ENCODE measurements at regions not wholly inside any gene's neighbourhood (a gene's known extent, or its start where the extent isn't known, plus 50 kb on each side); places are given as distances from the start of the nearest gene placed in this dataset.
"Not testable (repeated sequence)": the region's sequence is repeated elsewhere in the genome, so short reads cannot be mapped to it uniquely, and the experiment has no call there.

- no peak overlapping the region for H3K27ac ChIP-seq
- H3K4me3 ChIP-seq: no peak overlapping the region
These were observed 173.6 kb downstream of the ISL1 start for GRCh38 chr5:51556833-51557232.

GRCh38 chr5:51558682-51559081 lies 175.4 kb downstream of the ISL1 start:
- Histone ChIP-seq H3K4me3 (no peak overlapping the region), H3K27ac (no peak overlapping the region)

GRCh38 chr5:51559339-51559738 lies 176.1 kb downstream of the ISL1 start:
- Histone ChIP-seq H3K4me3 (no peak overlapping the region), H3K27ac (no peak overlapping the region)

GRCh38 chr5:51559921-51560658 lies 176.8 kb downstream of the ISL1 start:
- Histone ChIP-seq H3K27ac (no peak overlapping the region), H3K4me3 (no peak overlapping the region)

GRCh38 chr5:51566953-51567352 lies 183.7 kb downstream of the ISL1 start:
- Histone ChIP-seq H3K27ac (no peak overlapping the region), H3K4me3 (no peak overlapping the region)

- no peak overlapping the region for H3K4me3 ChIP-seq
- H3K27ac ChIP-seq: no peak overlapping the region
These were observed 184.4 kb downstream of the ISL1 start for GRCh38 chr5:51567636-51568035.

GRCh38 chr5:51573835-51574234 lies 190.6 kb downstream of the ISL1 start:
- H3K27ac ChIP-seq: no peak overlapping the region
- H3K4me3 ChIP-seq: no peak overlapping the region

GRCh38 chr5:51582871-51583394 lies 199.7 kb downstream of the ISL1 start:
- no peak overlapping the region for H3K27ac ChIP-seq

GRCh38 chr5:51598026-51598425 lies 214.8 kb downstream of the ISL1 start:
- Histone ChIP-seq H3K4me3 (no peak overlapping the region), H3K27ac (no peak overlapping the region)

More at GRCh38 chr5:51582871-51583394, 199.7 kb downstream of the ISL1 start:
- H3K4me3 ChIP-seq: no peak overlapping the region

- H3K27ac ChIP-seq: no peak overlapping the region
- no peak overlapping the region for H3K4me3 ChIP-seq
These were observed 216.3 kb downstream of the ISL1 start for GRCh38 chr5:51599587-51599986.

- H3K27ac ChIP-seq: no peak overlapping the region
- H3K4me3 ChIP-seq: no peak overlapping the region
These were observed 221.1 kb downstream of the ISL1 start for GRCh38 chr5:51604324-51604723.

GRCh38 chr5:51606921-51607320 lies 223.7 kb downstream of the ISL1 start:
- H3K27ac ChIP-seq: no peak overlapping the region
- no peak overlapping the region for H3K4me3 ChIP-seq

GRCh38 chr5:51618234-51618633 lies 235.0 kb downstream of the ISL1 start:
- Histone ChIP-seq H3K27ac (no peak overlapping the region), H3K4me3 (no peak overlapping the region)

GRCh38 chr5:51621156-51621555 lies 237.9 kb downstream of the ISL1 start:
- Histone ChIP-seq H3K4me3 (no peak overlapping the region), H3K27ac (no peak overlapping the region)

- Histone ChIP-seq H3K4me3 (no peak overlapping the region), H3K27ac (no peak overlapping the region)
These were observed 239.0 kb downstream of the ISL1 start for GRCh38 chr5:51622161-51622790.

GRCh38 chr5:51625224-51625968 lies 242.1 kb downstream of the ISL1 start:
- Histone ChIP-seq H3K27ac (no peak overlapping the region), H3K4me3 (no peak overlapping the region)

- H3K4me3 ChIP-seq: no peak overlapping the region
- no peak overlapping the region for H3K27ac ChIP-seq
These were observed 248.8 kb downstream of the ISL1 start for GRCh38 chr5:51632027-51632426.

- Histone ChIP-seq H3K27ac (no peak overlapping the region), H3K4me3 (no peak overlapping the region)
These were observed 249.5 kb downstream of the ISL1 start for GRCh38 chr5:51632793-51633192.

- H3K27ac ChIP-seq, H3K4me3 ChIP-seq: not testable (repeated sequence)
These were observed 253.7 kb downstream of the ISL1 start for GRCh38 chr5:51636973-51637372.

GRCh38 chr5:51644976-51645375 lies 261.7 kb downstream of the ISL1 start:
- Histone ChIP-seq H3K4me3 (no peak overlapping the region), H3K27ac (no peak overlapping the region)

- Histone ChIP-seq H3K4me3 (no peak overlapping the region), H3K27ac (no peak overlapping the region)
These were observed 263.2 kb downstream of the ISL1 start for GRCh38 chr5:51646482-51646881.
